Right kidney (tissue), 1 donor: ENCODE measurements at regions not wholly inside any gene's neighbourhood (a gene's known extent, or its start where the extent isn't known, plus 50 kb on each side); places are given as distances from the start of the nearest gene placed in this dataset.
A peak's percentile ranks its signal among the peaks of the same experiment; 100 is the strongest.

Source experiments
- DNase-seq: peaks from one replicate; pipeline ENCODE4 v3.0.0-alpha.2; 2016

GRCh38 chr16:51576498-51577195 lies 425.6 kb upstream of the SALL1 start:
- DNase-seq = no peak

- DNase-seq = no peak
These were observed 422.1 kb upstream of the SALL1 start for GRCh38 chr16:51573191-51573590.

GRCh38 chr16:51569203-51569931 lies 418.3 kb upstream of the SALL1 start:
- no peak for DNase-seq

GRCh38 chr16:51567911-51568310 lies 416.8 kb upstream of the SALL1 start:
- DNase-seq = no peak

- no peak for DNase-seq
These were observed 414.1 kb upstream of the SALL1 start for GRCh38 chr16:51565184-51565583.

GRCh38 chr16:51562891-51563290 lies 411.8 kb upstream of the SALL1 start:
- no peak for DNase-seq

GRCh38 chr16:51559901-51560300 lies 408.8 kb upstream of the SALL1 start:
- DNase-seq = no peak

- DNase-seq = no peak
These were observed 406.6 kb upstream of the SALL1 start for GRCh38 chr16:51557670-51558069.

GRCh38 chr16:51556694-51557340 lies 405.7 kb upstream of the SALL1 start:
- no peak for DNase-seq

GRCh38 chr16:51553910-51554309 lies 402.8 kb upstream of the SALL1 start:
- no peak for DNase-seq

GRCh38 chr16:51553314-51553713 lies 402.2 kb upstream of the SALL1 start:
- no peak for DNase-seq

- no peak for DNase-seq
These were observed 399.8 kb upstream of the SALL1 start for GRCh38 chr16:51550800-51551347.

- no peak for DNase-seq
These were observed 398.8 kb upstream of the SALL1 start for GRCh38 chr16:51549836-51550235.

- no peak for DNase-seq
These were observed 394.9 kb upstream of the SALL1 start for GRCh38 chr16:51545951-51546350.

- DNase-seq = peak; percentile 47
These were observed 393.9 kb upstream of the SALL1 start for GRCh38 chr16:51544851-51545467.

- no peak for DNase-seq
These were observed 392.9 kb upstream of the SALL1 start for GRCh38 chr16:51543971-51544370.

GRCh38 chr16:51542981-51543815 lies 392.1 kb upstream of the SALL1 start:
- peak; percentile 66 for DNase-seq

GRCh38 chr16:51540259-51540658 lies 389.2 kb upstream of the SALL1 start:
- no peak for DNase-seq

- peak; percentile 65 for DNase-seq
These were observed 387.8 kb upstream of the SALL1 start for GRCh38 chr16:51538707-51539498.

- DNase-seq = peak; percentile 50
These were observed 384.5 kb upstream of the SALL1 start for GRCh38 chr16:51535591-51535990.

GRCh38 chr16:51532551-51532950 lies 381.5 kb upstream of the SALL1 start:
- DNase-seq = no peak
